Activated CD8-positive, alpha-beta memory T cell treated with anti-CD3 and anti-CD28 coated beads for 36 hours (primary cell): ENCODE measurements at regions not wholly inside any gene's neighbourhood (a gene's known extent, or its start where the extent isn't known, plus 50 kb on each side); places are given as distances from the start of the nearest gene placed in this dataset.
"Not testable (repeated sequence)": the region's sequence is repeated elsewhere in the genome, so short reads cannot be mapped to it uniquely, and the experiment has no call there.

Source experiments
- CTCF ChIA-PET: fragments of 350-600 bp; sonication (Branson Sonifier 250); formaldehyde crosslinking; loops from one replicate; lab custom pipeline; 2021; ENCODE audit warnings: antibody characterized with exemption; lab: Charles Lee
- POLR2A ChIA-PET: fragments of 350-600 bp; sonication (Branson Sonifier 250); formaldehyde crosslinking; loops from one replicate; lab custom pipeline; 2021; ENCODE audit warnings: antibody characterized with exemption; lab: Charles Lee

GRCh38 chr1:188749275-188749674 lies 1728.4 kb downstream of the BRINP3 start:
- POLR2A ChIA-PET, CTCF ChIA-PET: not testable (repeated sequence)

- POLR2A ChIA-PET, CTCF ChIA-PET: not testable (repeated sequence)
Observed at GRCh38 chr1:188752027-188752426, 1725.6 kb downstream of the BRINP3 start.

GRCh38 chr1:188757747-188758146 lies 1719.9 kb downstream of the BRINP3 start:
- CTCF ChIA-PET, POLR2A ChIA-PET: not testable (repeated sequence)

GRCh38 chr1:188761226-188761625 lies 1716.4 kb downstream of the BRINP3 start:
- CTCF ChIA-PET = no interaction called here
- POLR2A ChIA-PET = no interaction called here

GRCh38 chr1:188762166-188762743 lies 1715.4 kb downstream of the BRINP3 start:
- CTCF ChIA-PET = no interaction called here
- POLR2A ChIA-PET = no interaction called here

GRCh38 chr1:188763541-188763940 lies 1714.1 kb downstream of the BRINP3 start:
- POLR2A ChIA-PET = no interaction called here

GRCh38 chr1:188769181-188769580 lies 1708.5 kb downstream of the BRINP3 start:
- CTCF ChIA-PET = no interaction called here
- POLR2A ChIA-PET = no interaction called here

More at GRCh38 chr1:188763541-188763940, 1714.1 kb downstream of the BRINP3 start:
- CTCF ChIA-PET = no interaction called here

GRCh38 chr1:188769936-188770335 lies 1707.7 kb downstream of the BRINP3 start:
- ChIA-PET CTCF (no interaction called here), POLR2A (no interaction called here)

GRCh38 chr1:188778578-188778977 lies 1699.1 kb downstream of the BRINP3 start:
- POLR2A ChIA-PET = no interaction called here

GRCh38 chr1:188782220-188782841 lies 1695.3 kb downstream of the BRINP3 start:
- ChIA-PET CTCF (no interaction called here), POLR2A (no interaction called here)

More at GRCh38 chr1:188778578-188778977, 1699.1 kb downstream of the BRINP3 start:
- CTCF ChIA-PET = no interaction called here

- POLR2A ChIA-PET = no interaction called here
- CTCF ChIA-PET = no interaction called here
Observed at GRCh38 chr1:188794969-188795368, 1682.7 kb downstream of the BRINP3 start.

- POLR2A ChIA-PET, CTCF ChIA-PET: not testable (repeated sequence)
Observed at GRCh38 chr1:188812153-188812552, 1665.5 kb downstream of the BRINP3 start.

- POLR2A ChIA-PET, CTCF ChIA-PET: not testable (repeated sequence)
Observed at GRCh38 chr1:188812836-188813573, 1664.7 kb downstream of the BRINP3 start.

GRCh38 chr1:188817814-188818213 lies 1659.8 kb downstream of the BRINP3 start:
- CTCF ChIA-PET = no interaction called here
- POLR2A ChIA-PET = no interaction called here

- POLR2A ChIA-PET = no interaction called here
- CTCF ChIA-PET = no interaction called here
Observed at GRCh38 chr1:188822248-188822647, 1655.4 kb downstream of the BRINP3 start.

- POLR2A ChIA-PET = no interaction called here
- CTCF ChIA-PET = no interaction called here
Observed at GRCh38 chr1:188825471-188825870, 1652.2 kb downstream of the BRINP3 start.

GRCh38 chr1:188826800-188827199 lies 1650.9 kb downstream of the BRINP3 start:
- CTCF ChIA-PET = no interaction called here
- POLR2A ChIA-PET = no interaction called here

- ChIA-PET POLR2A (no interaction called here), CTCF (no interaction called here)
Observed at GRCh38 chr1:188827400-188827799, 1650.3 kb downstream of the BRINP3 start.

- POLR2A ChIA-PET, CTCF ChIA-PET: not testable (repeated sequence)
Observed at GRCh38 chr1:188841111-188841696, 1636.5 kb downstream of the BRINP3 start.

- ChIA-PET CTCF (interaction anchor here (0.7 kb wide), 1 partner anchor 1524 kb away, joined by 8 read pairs; no protein-coding TSS in a partner anchor), POLR2A (no interaction called here)
Observed at GRCh38 chr1:188846468-188846867, 1631.2 kb downstream of the BRINP3 start.
